MCF 10A (cell line): ENCODE measurements at regions not wholly inside any gene's neighbourhood (a gene's known extent, or its start where the extent isn't known, plus 50 kb on each side); places are given as distances from the start of the nearest gene placed in this dataset.
"Not testable (repeated sequence)": the region's sequence is repeated elsewhere in the genome, so short reads cannot be mapped to it uniquely, and the experiment has no call there.

Source experiments
- BruUV-seq: library from RNA; stranded (reverse); fragments of 400-500 nt; replicated peaks from 2 replicates; lab custom pipeline; 2021; lab: Mats Ljungman, UMichigan
- CTCF ChIA-PET: fragments of 300-600 bp; sonication (Branson Sonifier 250); formaldehyde crosslinking; extraction: SDS; loops from one replicate; lab custom pipeline; 2021; ENCODE audit warnings: antibody characterized with exemption, inconsistent platforms; lab: Yijun Ruan, JAX
- POLR2A ChIA-PET: fragments of 300-600, 350-650 bp; sonication (Branson Sonifier 250); formaldehyde crosslinking; extraction: SDS; loops from one replicate; lab custom pipeline; 2020; ENCODE audit warnings: antibody characterized with exemption, inconsistent platforms; lab: Yijun Ruan, JAX
- DNase-seq: peaks from one replicate; pipeline ENCODE4 v3.0.0-alpha.2; 2018; ENCODE audit not compliant: unreplicated experiment
- H3K27ac Mint-ChIP-seq: one replicate; pipeline ENCODE4 v1.8.0; 2022; ENCODE audit warnings: mild to moderate bottlenecking, low read depth, mixed read lengths; ENCODE audit not compliant: unreplicated experiment
- H3K27me3 Mint-ChIP-seq: one replicate; pipeline ENCODE4 v1.8.0; 2022; ENCODE audit warnings: mixed read lengths; ENCODE audit not compliant: insufficient read depth, unreplicated experiment
- H3K36me3 Mint-ChIP-seq: one replicate; pipeline ENCODE4 v1.8.0; 2022; ENCODE audit warnings: mild to moderate bottlenecking, moderate library complexity, mixed read lengths; ENCODE audit not compliant: insufficient read depth, unreplicated experiment
- H3K4me1 Mint-ChIP-seq: one replicate; pipeline ENCODE4 v1.8.0; 2022; ENCODE audit warnings: mixed read lengths; ENCODE audit not compliant: insufficient read depth, unreplicated experiment
- H3K4me3 Mint-ChIP-seq: one replicate; pipeline ENCODE4 v1.8.0; 2022; ENCODE audit warnings: mild to moderate bottlenecking, moderate library complexity, mixed read lengths; ENCODE audit not compliant: unreplicated experiment
- H3K9me3 Mint-ChIP-seq: one replicate; pipeline ENCODE4 v1.8.0; 2022; ENCODE audit warnings: mixed read lengths; ENCODE audit not compliant: unreplicated experiment
- CTCF ChIP-seq: fragments of 200-600 bp; IDR thresholded peaks from one replicate; pipeline ENCODE4 v1.8.0; 2022; ENCODE audit warnings: antibody characterized with exemption, mild to moderate bottlenecking; ENCODE audit not compliant: unreplicated experiment
- intact Hi-C: fragments of 100-400 bp; cut with micrococcal nuclease; formaldehyde crosslinking; loops from 2 replicates; pipeline ENCODE4 v1.14.1; 2022

DNA sequence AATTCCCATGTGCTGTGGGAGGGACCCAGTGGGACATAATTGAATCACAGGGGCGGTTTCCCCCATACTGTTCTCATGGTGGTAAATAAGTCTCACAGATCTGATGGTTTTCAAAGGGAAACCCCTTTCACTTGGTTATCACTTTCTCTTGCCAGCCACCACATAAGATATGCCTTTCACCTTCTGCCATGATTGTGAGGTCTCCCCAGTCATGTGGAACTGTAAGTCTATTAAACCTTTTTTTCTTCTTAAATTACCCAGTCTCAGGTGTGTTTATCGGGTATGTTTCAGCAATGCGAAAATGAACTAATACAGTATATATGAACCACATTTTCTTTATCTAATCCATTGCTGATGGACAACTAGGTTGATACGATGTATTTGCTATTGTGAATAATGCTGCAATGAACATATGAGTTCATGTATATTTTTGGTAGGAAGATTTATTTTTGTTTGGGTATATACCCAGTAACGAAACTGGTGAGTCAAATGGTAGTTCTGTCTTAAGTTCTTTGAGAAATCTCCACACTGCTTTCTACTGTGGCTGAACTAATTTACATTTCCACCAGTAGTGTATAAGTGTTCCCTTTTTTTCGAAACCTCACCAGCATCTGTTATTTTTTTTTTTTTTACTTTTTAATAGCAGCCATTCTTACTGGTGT, 70.0 kb upstream of the HGF start:
- Mint-ChIP-seq H3K27ac (no peak overlapping the region), H3K4me3 (no peak overlapping the region), H3K4me1 (no peaks in the 10 kb centered on the region), H3K36me3 (no peaks in the 10 kb centered on the region), H3K27me3 (peaks cover 39% of the 10 kb centered on the region), H3K9me3 (no peaks in the 10 kb centered on the region)
- intact Hi-C loops, result no loop called here
- TF ChIP-seq CTCF, result no peak
- BruUV-seq, result no TSS peak
- no peak for DNase-seq
- POLR2A ChIA-PET, result interaction anchor here (0.7 kb wide), 1 partner anchor 13 kb away, joined by 4 read pairs; no protein-coding TSS in a partner anchor
- CTCF ChIA-PET, result no interaction called here

DNA sequence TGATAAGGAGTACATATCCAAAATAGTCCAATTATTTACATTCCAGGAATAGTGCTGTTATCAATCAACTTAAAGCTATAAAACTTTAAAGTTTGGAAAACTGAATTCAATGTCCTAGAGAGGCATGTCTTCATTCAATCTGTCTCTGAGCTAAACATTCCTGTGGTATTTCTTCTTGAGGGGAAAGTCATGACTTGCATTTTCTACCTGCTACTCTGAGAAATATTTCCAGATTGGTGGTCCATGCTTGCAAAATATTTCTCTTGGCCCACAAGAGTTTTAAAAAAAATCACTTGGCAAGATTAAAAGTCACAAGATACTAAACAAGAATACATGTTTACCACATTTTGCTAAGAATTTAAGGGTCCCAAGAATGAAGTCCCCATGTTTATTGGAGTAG, 63.6 kb upstream of the HGF start:
- BruUV-seq, result no TSS peak
- Mint-ChIP-seq H3K4me1 (no peaks in the 10 kb centered on the region), H3K36me3 (no peaks in the 10 kb centered on the region), H3K9me3 (peaks cover 20% of the 10 kb centered on the region), H3K4me3 (no peak overlapping the region), H3K27ac (no peak overlapping the region), H3K27me3 (peaks cover 20% of the 10 kb centered on the region)
- intact Hi-C loops, result no loop called here
- TF ChIP-seq CTCF, result no peak
- no peak for DNase-seq
- ChIA-PET CTCF (interaction anchor here (0.9 kb wide), 1 partner anchor 25 kb away, joined by 4 read pairs; no protein-coding TSS in a partner anchor), POLR2A (no interaction called here)

- POLR2A ChIA-PET, result no interaction called here
- CTCF ChIA-PET, result no interaction called here
- no peak overlapping the region for H3K4me3 Mint-ChIP-seq
- intact Hi-C loops, result no loop called here
- H3K4me1 Mint-ChIP-seq, result no peaks in the 10 kb centered on the region
- TF ChIP-seq CTCF, result no peak
- H3K27ac Mint-ChIP-seq, result no peak overlapping the region
- no peak for DNase-seq
- H3K36me3 Mint-ChIP-seq, result no peaks in the 10 kb centered on the region
- peaks cover 21% of the 10 kb centered on the region for H3K9me3 Mint-ChIP-seq
- peaks cover 23% of the 10 kb centered on the region for H3K27me3 Mint-ChIP-seq
- no TSS peak for BruUV-seq
Observed at GRCh38 chr7:81831883-81832282, 62.0 kb upstream of the HGF start.

DNA sequence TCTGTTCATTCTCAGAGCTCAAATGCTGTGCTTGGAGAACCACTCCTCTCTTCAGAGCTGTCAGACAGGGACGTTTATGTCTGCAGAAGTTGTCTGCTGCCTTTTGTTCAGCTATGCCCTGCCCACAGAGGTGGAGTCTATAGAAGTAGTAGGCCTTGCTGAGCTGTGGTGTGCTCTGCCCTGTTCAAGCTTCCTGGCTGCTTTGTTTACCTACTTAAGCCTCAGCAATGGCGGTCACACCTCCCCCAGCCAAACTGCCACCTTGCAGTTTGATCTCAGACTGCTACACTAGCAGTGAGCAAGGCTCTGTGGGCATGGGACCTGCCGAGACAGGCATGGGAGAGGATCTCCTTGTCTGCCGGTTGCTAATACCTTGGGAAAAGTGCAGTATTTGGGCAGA, 59.7 kb upstream of the HGF start:
- H3K4me1 Mint-ChIP-seq, H3K4me3 Mint-ChIP-seq, DNase-seq, BruUV-seq, H3K27ac Mint-ChIP-seq, intact Hi-C loops, POLR2A ChIA-PET, H3K36me3 Mint-ChIP-seq: not testable (repeated sequence)
- H3K9me3 Mint-ChIP-seq, result peaks cover 21% of the 10 kb centered on the region
- peaks cover 38% of the 10 kb centered on the region for H3K27me3 Mint-ChIP-seq
- CTCF ChIA-PET, result interaction anchor here (0.6 kb wide), 1 partner anchor 73 kb away, joined by 3 read pairs; no protein-coding TSS in a partner anchor
